ENCODE measurements at regions not wholly inside any gene's neighbourhood (a gene's known extent, or its start where the extent isn't known, plus 50 kb on each side); places are given as distances from the start of the nearest gene placed in this dataset.
"Not testable (repeated sequence)": the region's sequence is repeated elsewhere in the genome, so short reads cannot be mapped to it uniquely, and the experiment has no call there.

DNA sequence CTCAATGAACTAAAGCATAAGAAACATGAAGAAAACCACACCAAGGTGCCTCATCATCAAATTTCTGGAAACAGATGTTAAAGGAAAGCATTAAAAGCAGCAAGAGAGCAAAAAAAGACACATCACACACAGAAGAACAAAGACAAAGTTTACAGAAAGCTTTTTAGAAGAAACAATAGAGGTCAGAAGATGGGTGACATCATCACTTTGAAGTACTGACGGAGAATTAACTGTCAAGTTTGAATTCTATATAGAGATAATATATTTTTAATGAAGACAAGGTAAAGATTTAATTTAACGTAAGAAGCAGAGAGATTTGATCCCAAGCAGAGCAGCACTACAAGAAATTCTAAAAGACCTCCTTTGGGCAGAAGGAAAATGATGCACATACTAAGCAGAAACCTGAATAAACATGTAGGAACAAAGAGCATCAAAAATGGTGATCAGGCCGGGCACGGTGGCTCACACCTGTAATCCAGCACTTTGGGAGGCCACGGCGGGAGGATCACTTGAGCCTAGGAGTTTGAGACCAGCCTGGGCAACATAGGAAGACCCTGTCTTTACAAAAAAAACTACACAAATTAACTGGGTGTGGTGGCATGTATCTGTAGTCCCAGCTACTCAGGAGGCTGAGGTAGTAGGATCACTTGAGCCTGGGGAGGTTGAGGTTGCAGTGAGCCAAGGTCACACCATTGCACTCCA lies 63.3 kb upstream of the RTL6 start (continued):
- TF ChIP-seq, protein P1, sequence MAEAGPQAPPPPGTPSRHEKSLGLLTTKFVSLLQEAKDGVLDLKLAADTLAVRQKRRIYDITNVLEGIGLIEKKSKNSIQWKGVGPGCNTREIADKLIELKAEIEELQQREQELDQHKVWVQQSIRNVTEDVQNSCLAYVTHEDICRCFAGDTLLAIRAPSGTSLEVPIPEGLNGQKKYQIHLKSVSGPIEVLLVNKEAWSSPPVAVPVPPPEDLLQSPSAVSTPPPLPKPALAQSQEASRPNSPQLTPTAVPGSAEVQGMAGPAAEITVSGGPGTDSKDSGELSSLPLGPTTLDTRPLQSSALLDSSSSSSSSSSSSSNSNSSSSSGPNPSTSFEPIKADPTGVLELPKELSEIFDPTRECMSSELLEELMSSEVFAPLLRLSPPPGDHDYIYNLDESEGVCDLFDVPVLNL (CRISPR knock-in tag; IDR thresholded peaks at IDR 0.05; ENCODE audit: borderline replicate concordance, low read depth): no peak
- TF ChIP-seq FOXK1 (CRISPR knock-in tag; IDR thresholded peaks at IDR 0.05): no peak

DNA sequence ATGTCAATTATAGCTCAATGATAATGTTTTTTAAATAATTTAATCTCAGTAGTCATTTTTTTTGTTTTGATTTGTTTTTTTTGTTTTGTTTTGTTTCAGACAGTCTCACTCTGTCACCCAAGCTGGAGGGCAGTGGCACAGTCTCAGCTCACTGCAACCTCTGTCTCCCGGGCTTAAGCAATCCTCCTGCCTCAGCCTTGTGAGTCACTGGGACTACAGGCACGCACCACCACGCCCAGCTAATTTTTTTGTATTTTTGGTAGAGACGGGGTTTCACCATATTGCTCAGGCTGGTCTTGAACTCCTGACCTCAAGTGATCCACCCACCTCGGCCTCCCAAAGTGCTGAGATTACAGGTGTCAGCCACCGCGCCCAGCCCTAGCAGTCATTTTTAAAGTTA lies 60.6 kb upstream of the RTL6 start:
- H3K4me3 Mint-ChIP-seq; H3K36me3 Mint-ChIP-seq; POLR2A ChIA-PET; H3K4me1 Mint-ChIP-seq; CTCF ChIA-PET; H3K27ac Mint-ChIP-seq; ATAC-seq; H3K9me3 Mint-ChIP-seq; DNase-seq (ENCODE audit: low spot score); H3K27me3 Mint-ChIP-seq (ENCODE audit: low read depth): not testable (repeated sequence)

DNA sequence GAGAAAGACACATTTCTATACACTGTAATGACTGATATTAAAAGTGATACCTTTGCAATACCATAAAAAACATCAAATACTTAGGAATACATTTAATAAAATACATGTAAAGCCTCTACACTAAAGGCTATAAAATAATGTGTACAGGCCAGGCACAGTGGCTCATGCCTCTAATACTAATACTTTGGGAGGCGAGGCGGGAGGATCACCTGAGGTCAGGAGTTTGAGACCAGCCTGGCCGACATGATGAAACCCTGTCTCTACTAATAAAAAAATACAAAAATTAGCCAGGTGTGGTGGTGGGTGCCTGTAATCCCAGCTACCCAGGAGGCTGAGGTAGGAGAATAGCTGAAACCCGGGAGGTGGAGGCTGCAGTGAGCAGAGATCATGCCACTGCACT lies 59.8 kb upstream of the RTL6 start:
- H3K4me3 Mint-ChIP-seq; H3K9me3 Mint-ChIP-seq; H3K36me3 Mint-ChIP-seq; POLR2A ChIA-PET; ATAC-seq; DNase-seq (ENCODE audit: low spot score); H3K4me1 Mint-ChIP-seq; H3K27me3 Mint-ChIP-seq (ENCODE audit: low read depth); H3K27ac Mint-ChIP-seq: not testable (repeated sequence)
- CTCF ChIA-PET: interaction anchor here (1.2 kb wide), 1 partner anchor 10 kb away, joined by 5 read pairs; no protein-coding TSS in a partner anchor

DNA sequence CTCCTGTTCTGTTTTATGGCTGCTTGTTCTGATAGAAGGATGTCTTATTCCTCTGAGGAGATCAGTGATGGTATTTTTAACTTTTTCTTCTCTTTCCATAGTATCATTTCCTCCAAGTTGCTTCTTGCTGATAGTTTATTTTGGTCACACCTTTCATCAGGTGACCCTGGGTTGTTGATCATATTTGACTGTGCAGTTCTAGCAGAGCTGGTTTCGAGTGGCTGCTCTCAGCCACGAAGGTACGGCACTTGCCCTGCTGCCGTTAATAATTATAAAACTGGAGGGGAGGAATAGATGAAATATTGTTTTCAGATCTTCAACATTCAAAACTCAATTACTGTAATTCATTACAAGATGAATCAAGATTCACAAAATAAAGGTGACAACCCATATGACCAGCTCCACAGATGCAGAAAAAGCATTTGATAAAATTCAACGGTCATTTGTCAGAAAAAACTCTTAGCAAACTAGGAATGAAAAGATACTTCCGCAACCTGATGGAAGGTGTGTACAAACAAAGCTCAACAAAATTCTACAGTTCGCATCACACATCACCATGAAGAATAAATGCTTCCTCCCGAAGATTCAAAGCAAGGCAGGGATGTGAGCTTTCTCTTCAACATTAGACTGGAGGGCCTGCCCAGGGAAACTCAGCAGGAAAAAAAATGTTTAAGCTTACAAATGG lies 59.2 kb upstream of the RTL6 start:
- DNase-seq (ENCODE audit: low spot score): no peak
- Mint-ChIP-seq H3K4me1 (no peaks in the 10 kb centered on the region), H3K27ac (no peak overlapping the region), H3K27me3 (ENCODE audit: low read depth) (peaks cover 5% of the 10 kb centered on the region; the same call in 1 of the 2 replicates), H3K9me3 (peaks cover 5% of the 10 kb centered on the region; the same call in 1 of the 2 replicates), H3K36me3 (no peaks in the 10 kb centered on the region), H3K4me3 (no peak overlapping the region)
- ATAC-seq: no peak
- CTCF ChIA-PET: interaction anchor here (0.8 to 1.2 kb wide), 2 partner anchors 11 to 68 kb away, joined by 3 to 5 read pairs; no protein-coding TSS in a partner anchor
- POLR2A ChIA-PET: no interaction called here
- TF ChIP-seq MXD4 (CRISPR knock-in tag; IDR thresholded peaks at IDR 0.05; ENCODE audit: borderline replicate concordance): no peak
- no peak for TF ChIP-seq NFYB (CRISPR knock-in tag; conservative IDR thresholded peaks at IDR 0.05; ENCODE audit: low read depth)
- TF ChIP-seq, protein P2, sequence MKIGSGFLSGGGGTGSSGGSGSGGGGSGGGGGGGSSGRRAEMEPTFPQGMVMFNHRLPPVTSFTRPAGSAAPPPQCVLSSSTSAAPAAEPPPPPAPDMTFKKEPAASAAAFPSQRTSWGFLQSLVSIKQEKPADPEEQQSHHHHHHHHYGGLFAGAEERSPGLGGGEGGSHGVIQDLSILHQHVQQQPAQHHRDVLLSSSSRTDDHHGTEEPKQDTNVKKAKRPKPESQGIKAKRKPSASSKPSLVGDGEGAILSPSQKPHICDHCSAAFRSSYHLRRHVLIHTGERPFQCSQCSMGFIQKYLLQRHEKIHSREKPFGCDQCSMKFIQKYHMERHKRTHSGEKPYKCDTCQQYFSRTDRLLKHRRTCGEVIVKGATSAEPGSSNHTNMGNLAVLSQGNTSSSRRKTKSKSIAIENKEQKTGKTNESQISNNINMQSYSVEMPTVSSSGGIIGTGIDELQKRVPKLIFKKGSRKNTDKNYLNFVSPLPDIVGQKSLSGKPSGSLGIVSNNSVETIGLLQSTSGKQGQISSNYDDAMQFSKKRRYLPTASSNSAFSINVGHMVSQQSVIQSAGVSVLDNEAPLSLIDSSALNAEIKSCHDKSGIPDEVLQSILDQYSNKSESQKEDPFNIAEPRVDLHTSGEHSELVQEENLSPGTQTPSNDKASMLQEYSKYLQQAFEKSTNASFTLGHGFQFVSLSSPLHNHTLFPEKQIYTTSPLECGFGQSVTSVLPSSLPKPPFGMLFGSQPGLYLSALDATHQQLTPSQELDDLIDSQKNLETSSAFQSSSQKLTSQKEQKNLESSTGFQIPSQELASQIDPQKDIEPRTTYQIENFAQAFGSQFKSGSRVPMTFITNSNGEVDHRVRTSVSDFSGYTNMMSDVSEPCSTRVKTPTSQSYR (CRISPR knock-in tag; IDR thresholded peaks at IDR 0.05): no peak
- no peak for TF ChIP-seq NR3C1 (CRISPR knock-in tag; conservative IDR thresholded peaks at IDR 0.05; ENCODE audit: low read depth)
- no peak for TF ChIP-seq CREB1 (CRISPR knock-in tag; IDR thresholded peaks at IDR 0.05)
- no peak for TF ChIP-seq IRF2 (CRISPR knock-in tag; IDR thresholded peaks at IDR 0.05; ENCODE audit: borderline replicate concordance, low read depth)
- TF ChIP-seq HMGA2 (CRISPR knock-in tag; IDR thresholded peaks at IDR 0.05): no peak
- no peak for TF ChIP-seq KAT7 (CRISPR knock-in tag; IDR thresholded peaks at IDR 0.05; ENCODE audit: borderline replicate concordance)
- TF ChIP-seq, protein P3, sequence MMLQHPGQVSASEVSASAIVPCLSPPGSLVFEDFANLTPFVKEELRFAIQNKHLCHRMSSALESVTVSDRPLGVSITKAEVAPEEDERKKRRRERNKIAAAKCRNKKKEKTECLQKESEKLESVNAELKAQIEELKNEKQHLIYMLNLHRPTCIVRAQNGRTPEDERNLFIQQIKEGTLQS (CRISPR knock-in tag; conservative IDR thresholded peaks at IDR 0.05): no peak
- TF ChIP-seq, protein P4, sequence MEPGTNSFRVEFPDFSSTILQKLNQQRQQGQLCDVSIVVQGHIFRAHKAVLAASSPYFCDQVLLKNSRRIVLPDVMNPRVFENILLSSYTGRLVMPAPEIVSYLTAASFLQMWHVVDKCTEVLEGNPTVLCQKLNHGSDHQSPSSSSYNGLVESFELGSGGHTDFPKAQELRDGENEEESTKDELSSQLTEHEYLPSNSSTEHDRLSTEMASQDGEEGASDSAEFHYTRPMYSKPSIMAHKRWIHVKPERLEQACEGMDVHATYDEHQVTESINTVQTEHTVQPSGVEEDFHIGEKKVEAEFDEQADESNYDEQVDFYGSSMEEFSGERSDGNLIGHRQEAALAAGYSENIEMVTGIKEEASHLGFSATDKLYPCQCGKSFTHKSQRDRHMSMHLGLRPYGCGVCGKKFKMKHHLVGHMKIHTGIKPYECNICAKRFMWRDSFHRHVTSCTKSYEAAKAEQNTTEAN (CRISPR knock-in tag; IDR thresholded peaks at IDR 0.05): no peak

All from WTC11 (cell line).